Subcutaneous abdominal adipose tissue (tissue), 5 donors: ENCODE measurements at regions not wholly inside any gene's neighbourhood (a gene's known extent, or its start where the extent isn't known, plus 50 kb on each side); places are given as distances from the start of the nearest gene placed in this dataset.

Source experiments
- H3K27ac ChIP-seq: one replicate; pipeline ENCODE4 v1.7.0; 2013; ENCODE audit warnings: low read depth, mild to moderate bottlenecking, inconsistent platforms, low read length, moderate library complexity
- H3K27me3 ChIP-seq, 5 donors: one replicate each; pipeline ENCODE4 v1.7.0; 2013; ENCODE audit warnings: low read length in 5 of 5, inconsistent platforms in 1 of 5; ENCODE audit not compliant: control insufficient read depth in 5 of 5, insufficient read depth in 4 of 5
- H3K36me3 ChIP-seq, 5 donors: one replicate each; pipeline ENCODE4 v1.7.0; 2013; ENCODE audit warnings: low read length in 5 of 5; ENCODE audit not compliant: control insufficient read depth in 5 of 5, insufficient read depth in 5 of 5
- H3K4me1 ChIP-seq, 5 donors: one replicate each; pipeline ENCODE4 v1.7.0; 2013; ENCODE audit warnings: low read length in 5 of 5, mild to moderate bottlenecking in 3 of 5, moderate library complexity in 1 of 5; ENCODE audit not compliant: control insufficient read depth in 5 of 5, insufficient read depth in 5 of 5
- H3K4me3 ChIP-seq, 5 donors: one replicate each; pipeline ENCODE4 v1.7.0; 2013; ENCODE audit warnings: low read length in 5 of 5, low read depth in 1 of 5
- H3K9ac ChIP-seq, 5 donors: one replicate each; pipeline ENCODE4 v1.7.0; 2013; ENCODE audit warnings: low read length in 5 of 5, mild to moderate bottlenecking in 4 of 5, moderate library complexity in 3 of 5
- H3K9me3 ChIP-seq, 5 donors: one replicate each; pipeline ENCODE4 v1.7.0; 2013; ENCODE audit warnings: low read length in 5 of 5; ENCODE audit not compliant: control insufficient read depth in 5 of 5
- donor health status: healthy.
- donor health status: healthy.
- donor health status: healthy.
- donor health status: healthy.
- donor health status: healthy.

DNA sequence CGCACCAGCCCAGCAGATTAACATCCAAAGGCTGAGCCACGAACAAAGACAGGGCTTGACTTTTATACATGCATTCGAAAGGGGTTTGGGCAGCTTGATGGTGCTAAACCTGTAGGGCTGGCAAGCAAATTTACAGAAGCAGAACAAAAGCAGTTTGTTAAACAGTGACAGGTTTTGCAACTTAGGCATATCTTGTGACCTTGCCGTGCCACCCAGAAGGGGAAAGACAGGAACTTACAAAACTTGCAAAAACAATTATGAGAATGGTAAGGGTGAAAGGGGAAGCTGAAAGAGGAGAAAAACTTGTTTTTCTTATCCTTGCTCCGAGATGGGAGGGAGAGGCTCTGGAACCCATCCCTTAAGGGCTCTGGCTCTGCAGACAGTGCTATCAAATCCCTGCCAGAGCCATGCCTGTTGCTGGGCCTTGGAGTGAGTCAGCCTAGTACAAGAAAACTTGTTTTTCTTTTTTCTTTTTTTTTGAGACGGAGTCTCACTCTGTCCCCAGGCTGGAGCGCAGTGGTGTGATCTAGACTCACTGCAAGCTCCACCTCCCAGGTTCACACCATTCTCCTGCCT, 1325.2 kb upstream of the PRR20A start:
- Histone ChIP-seq H3K4me3 (no peak overlapping the region), H3K36me3 (no peaks in the 10 kb centered on the region), H3K27ac (no peak overlapping the region), H3K4me1 (no peaks in the 10 kb centered on the region), H3K9ac (no peak overlapping the region), H3K27me3 (no peaks in the 10 kb centered on the region), H3K9me3 (peaks cover 0 to 9% (median 0%) of the 10 kb centered on the region in 5 donors)

DNA sequence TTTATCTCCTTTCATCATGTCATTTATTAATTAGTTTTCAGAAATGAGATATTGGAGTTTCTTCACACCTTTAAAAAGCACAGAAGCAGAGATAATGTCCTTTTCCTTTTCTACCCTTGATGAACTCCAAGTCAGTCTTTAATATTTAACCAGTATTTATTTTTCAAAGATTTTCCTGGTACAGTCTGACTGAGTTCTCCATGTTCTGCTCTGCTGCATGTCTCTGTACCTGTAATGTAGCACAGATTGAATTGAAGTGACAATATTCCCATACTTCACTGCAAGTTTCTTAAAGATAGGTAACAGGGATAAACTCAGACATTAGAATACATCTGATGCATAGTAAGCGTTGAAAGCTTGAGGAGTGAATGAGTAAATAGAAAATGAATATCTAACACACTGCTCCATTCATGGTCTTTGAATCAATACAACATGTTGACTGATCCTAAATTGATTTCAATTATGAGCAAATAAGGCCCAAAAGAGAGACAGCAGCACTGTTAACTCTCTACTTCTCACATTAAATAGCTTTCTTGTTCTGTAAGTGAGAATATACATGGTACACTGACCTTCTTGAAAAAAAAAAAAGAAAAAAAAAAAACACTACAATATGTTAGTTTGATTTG, 1323.6 kb upstream of the PRR20A start:
- peaks cover 0 to 9% (median 0%) of the 10 kb centered on the region in 5 donors for H3K9me3 ChIP-seq
- H3K27me3 ChIP-seq, result no peaks in the 10 kb centered on the region
- no peaks in the 10 kb centered on the region for H3K36me3 ChIP-seq
- H3K4me3 ChIP-seq, result no peak overlapping the region
- H3K27ac ChIP-seq, result no peak overlapping the region
- H3K9ac ChIP-seq, result no peak overlapping the region
- no peaks in the 10 kb centered on the region for H3K4me1 ChIP-seq

DNA sequence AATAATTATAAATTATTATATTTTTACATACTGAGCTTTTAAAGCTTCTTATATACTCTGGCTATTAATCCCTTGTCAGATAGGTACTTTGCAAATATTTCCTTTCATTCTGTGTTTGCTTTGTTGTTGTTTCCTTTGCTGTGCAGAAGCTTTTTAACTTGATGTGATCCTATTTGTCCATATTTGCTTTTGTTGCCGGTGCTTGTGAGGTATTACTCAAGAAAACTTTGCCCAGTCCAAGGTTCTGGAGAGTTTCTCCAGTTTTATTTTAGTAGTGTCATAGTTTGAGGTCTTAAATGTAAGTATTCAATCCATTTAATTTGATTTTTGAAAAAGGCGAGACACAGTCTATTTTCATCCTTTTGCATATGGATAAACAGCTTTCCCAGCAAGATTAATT, 1319.9 kb upstream of the PRR20A start:
- Histone ChIP-seq H3K9ac (no peak overlapping the region), H3K4me3 (no peak overlapping the region), H3K4me1 (no peaks in the 10 kb centered on the region), H3K9me3 (no peaks in the 10 kb centered on the region), H3K27ac (no peak overlapping the region), H3K36me3 (no peaks in the 10 kb centered on the region), H3K27me3 (no peaks in the 10 kb centered on the region)

DNA sequence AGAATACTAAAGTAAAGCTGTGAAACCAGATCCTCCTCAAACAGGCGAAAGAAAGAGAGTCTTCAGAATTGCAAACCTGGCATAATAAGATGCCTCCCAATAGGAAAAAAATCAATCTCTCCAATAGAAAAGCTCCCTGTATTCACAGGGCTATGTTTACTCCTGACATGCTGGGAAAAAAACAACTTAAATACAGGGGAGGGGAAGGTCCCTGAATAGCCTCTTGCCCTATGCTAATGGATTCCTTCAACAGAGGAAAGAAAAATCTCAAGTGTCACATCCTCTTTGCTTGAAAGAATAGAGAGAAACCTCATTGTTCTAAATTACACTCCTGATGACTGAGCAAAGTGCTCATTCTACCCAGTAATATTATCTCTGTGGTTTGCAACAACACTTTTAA, 1271.1 kb upstream of the PRR20A start:
- Histone ChIP-seq H3K36me3 (no peaks in the 10 kb centered on the region), H3K27me3 (no peaks in the 10 kb centered on the region), H3K27ac (no peak overlapping the region), H3K9ac (no peak overlapping the region), H3K4me1 (no peaks in the 10 kb centered on the region), H3K9me3 (peaks cover 0 to 55% (median 28%) of the 10 kb centered on the region in 5 donors), H3K4me3 (no peak overlapping the region)

DNA sequence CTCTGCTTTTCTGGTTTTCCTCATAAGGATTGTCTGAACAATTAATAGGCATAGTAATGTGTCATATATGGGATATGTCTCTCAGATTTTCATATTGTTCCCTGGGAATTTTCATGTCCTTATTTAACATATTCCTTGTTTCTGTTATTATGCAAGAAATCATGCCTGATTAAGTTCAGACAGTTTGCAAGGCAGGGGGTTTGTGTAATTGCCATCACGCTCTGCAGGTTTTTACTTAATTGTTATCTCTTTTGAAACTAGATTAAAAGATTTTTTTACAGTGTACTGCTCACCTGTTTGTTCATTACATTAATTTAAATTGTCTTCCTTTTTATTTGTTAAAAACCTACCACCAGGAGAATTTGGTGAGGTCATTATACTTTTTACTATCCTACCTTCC, 1253.2 kb upstream of the PRR20A start:
- Histone ChIP-seq H3K4me1 (no peaks in the 10 kb centered on the region), H3K4me3 (no peak overlapping the region), H3K27ac (no peak overlapping the region), H3K9me3 (no peaks in the 10 kb centered on the region), H3K36me3 (no peaks in the 10 kb centered on the region), H3K27me3 (no peaks in the 10 kb centered on the region), H3K9ac (no peak overlapping the region)

DNA sequence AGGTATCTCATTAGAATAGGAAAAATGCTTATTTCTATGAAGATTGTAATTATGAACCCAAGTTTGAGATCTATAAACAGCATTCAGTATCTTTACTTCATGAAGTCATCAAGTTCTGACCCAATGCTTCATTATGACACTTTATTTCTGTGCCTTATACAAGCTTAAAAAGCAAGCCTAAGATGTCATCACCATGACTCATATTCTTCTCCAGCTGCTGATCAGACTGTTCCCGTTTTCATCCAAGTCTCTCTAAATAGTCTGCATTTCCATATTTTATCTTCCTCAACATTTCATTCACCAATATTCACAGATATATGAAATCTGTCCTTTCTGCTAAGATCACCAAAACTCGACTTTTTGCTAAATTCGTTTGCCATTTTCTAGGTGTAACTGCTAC, 1247.2 kb upstream of the PRR20A start:
- Histone ChIP-seq H3K27me3 (no peaks in the 10 kb centered on the region), H3K9ac (no peak overlapping the region), H3K4me3 (no peak overlapping the region), H3K27ac (no peak overlapping the region), H3K9me3 (no peaks in the 10 kb centered on the region), H3K4me1 (no peaks in the 10 kb centered on the region), H3K36me3 (no peaks in the 10 kb centered on the region)

DNA sequence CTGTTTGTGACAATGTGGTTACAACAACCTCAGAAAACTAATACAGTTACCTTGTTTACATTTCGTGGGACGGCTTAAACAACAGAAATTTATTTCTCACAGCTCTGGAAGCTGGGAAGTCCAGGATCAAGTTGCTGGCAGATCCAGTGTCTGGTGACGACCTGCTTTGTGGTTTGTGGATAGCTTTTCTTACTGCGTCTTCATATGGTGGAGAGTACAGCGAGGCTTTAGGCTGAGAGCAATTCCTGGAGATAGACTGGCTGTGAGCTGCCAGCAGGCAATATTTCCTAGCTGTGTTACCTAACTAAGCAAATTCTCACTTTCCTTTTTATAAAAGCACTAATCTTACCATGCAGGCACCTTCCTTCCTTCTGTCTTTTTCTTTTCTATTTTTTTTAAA, 1203.5 kb upstream of the PRR20A start:
- Histone ChIP-seq H3K9ac (no peak overlapping the region), H3K4me1 (no peaks in the 10 kb centered on the region), H3K9me3 (no peaks in the 10 kb centered on the region)

DNA sequence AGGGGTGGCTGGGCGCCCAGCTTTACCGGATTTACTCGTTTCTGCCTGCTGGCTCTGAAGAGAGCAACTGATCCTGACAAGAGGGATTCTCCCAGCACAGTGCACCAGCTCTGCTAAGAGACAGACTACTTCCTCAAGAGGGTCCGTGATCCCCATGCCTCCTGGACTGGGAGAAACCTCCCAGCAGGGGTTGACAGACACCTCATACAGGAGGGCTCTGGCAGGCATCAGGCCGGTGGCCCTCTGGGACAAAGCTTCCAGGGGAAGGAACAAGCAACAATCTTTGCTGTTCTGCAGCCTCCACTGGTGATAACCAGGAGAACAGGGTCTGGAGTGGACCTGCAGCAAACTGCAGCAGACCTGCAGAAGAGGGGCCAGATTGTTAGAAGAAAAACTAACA, 1192.5 kb upstream of the PRR20A start:
- H3K9me3 ChIP-seq, result peaks cover 0 to 5% (median 0%) of the 10 kb centered on the region in 5 donors
- H3K27me3 ChIP-seq, result peaks cover 0 to 5% (median 0%) of the 10 kb centered on the region in 5 donors
- H3K4me1 ChIP-seq, result no peaks in the 10 kb centered on the region
- H3K27ac ChIP-seq, result no peak overlapping the region
- H3K4me3 ChIP-seq, result no peak overlapping the region
- no peak overlapping the region for H3K9ac ChIP-seq
- H3K36me3 ChIP-seq, result no peaks in the 10 kb centered on the region

More for the DNA sequence above, 1203.5 kb upstream of the PRR20A start:
- H3K27me3 ChIP-seq, result no peaks in the 10 kb centered on the region
- H3K4me3 ChIP-seq, result no peak overlapping the region
- no peak overlapping the region for H3K27ac ChIP-seq
- no peaks in the 10 kb centered on the region for H3K36me3 ChIP-seq

DNA sequence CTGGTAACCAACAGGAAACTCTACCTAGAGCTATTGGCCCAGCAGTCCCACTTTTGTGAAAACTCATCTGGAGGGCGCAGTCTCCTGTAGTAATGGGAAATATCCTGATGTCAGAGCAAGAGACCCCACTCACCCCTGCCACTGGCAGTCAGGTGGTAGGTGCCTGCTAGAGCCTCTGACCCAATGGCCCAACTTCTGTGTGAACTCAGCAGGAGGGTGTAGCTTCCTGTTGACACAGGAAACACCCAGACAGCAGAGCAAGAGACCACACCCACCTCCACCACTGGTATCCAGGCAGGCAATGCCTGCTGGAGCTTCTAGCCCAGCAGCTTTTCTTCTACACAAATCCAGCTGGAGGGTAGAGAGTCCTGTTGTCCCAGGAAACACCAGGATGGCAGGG, 1176.8 kb upstream of the PRR20A start:
- no peaks in the 10 kb centered on the region for H3K36me3 ChIP-seq
- H3K27me3 ChIP-seq, result no peaks in the 10 kb centered on the region
- no peak overlapping the region for H3K4me3 ChIP-seq

DNA sequence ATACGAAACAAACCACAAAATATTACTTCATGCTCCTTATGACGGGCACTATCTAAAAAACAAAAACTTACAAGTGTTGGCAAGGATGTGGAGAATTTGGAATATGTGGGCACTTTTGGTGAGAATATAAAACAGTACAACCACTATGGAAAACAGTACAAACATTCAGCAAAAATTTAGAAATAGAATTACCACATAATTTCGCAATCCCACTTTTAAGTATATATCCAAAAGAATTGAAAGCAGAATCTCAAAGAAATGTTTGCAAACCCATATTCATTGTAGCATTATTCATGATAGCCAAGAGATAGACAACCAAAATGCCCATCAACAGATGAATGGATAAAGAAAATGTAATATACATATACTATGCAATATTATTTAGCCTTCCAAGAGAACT, 1173.7 kb upstream of the PRR20A start:
- H3K27me3 ChIP-seq, result no peaks in the 10 kb centered on the region
- H3K27ac ChIP-seq, result no peak overlapping the region
- no peak overlapping the region for H3K9ac ChIP-seq
- H3K36me3 ChIP-seq, result no peaks in the 10 kb centered on the region
- H3K9me3 ChIP-seq, result peaks cover 0 to 15% (median 4%) of the 10 kb centered on the region in 5 donors
- no peaks in the 10 kb centered on the region for H3K4me1 ChIP-seq
- H3K4me3 ChIP-seq, result no peak overlapping the region

More for the DNA sequence above, 1176.8 kb upstream of the PRR20A start:
- Histone ChIP-seq H3K9me3 (peaks cover 0 to 16% (median 4%) of the 10 kb centered on the region in 5 donors), H3K27ac (no peak overlapping the region), H3K9ac (no peak overlapping the region), H3K4me1 (no peaks in the 10 kb centered on the region)
